GM23248 (cell line): ENCODE measurements at regions not wholly inside any gene's neighbourhood (a gene's known extent, or its start where the extent isn't known, plus 50 kb on each side); places are given as distances from the start of the nearest gene placed in this dataset.

Experiments used
- DNase-seq: peaks from one replicate; pipeline ENCODE4 v3.0.0-alpha.2; 2015
- H2AFZ ChIP-seq: fragments of 200-600 bp; sonication (generic); 2 replicates; pipeline ENCODE4 v1.6.1; 2016; ENCODE audit warnings: antibody characterized with exemption
- H3F3A ChIP-seq: fragments of 200-600 bp; sonication (generic); 2 replicates; pipeline ENCODE4 v1.6.1; 2016; ENCODE audit warnings: mild to moderate bottlenecking, antibody characterized with exemption, mixed run types; ENCODE audit not compliant: insufficient read depth
- H3K27ac ChIP-seq: fragments of 200-600 bp; sonication (generic); 2 replicates; pipeline ENCODE4 v1.5.1; 2016; ENCODE audit warnings: mild to moderate bottlenecking
- H3K27me3 ChIP-seq: fragments of 200-600 bp; sonication (generic); replicated peaks from 2 replicates; pipeline ENCODE4 v1.6.1; 2016; ENCODE audit warnings: mild to moderate bottlenecking; ENCODE audit not compliant: insufficient read depth
- H3K36me3 ChIP-seq: fragments of 200-600 bp; sonication (generic); 2 replicates; pipeline ENCODE4 v1.6.1; 2016; ENCODE audit warnings: low read depth, mild to moderate bottlenecking
- H3K4me1 ChIP-seq: fragments of 200-600 bp; sonication (generic); 2 replicates; pipeline ENCODE4 v1.6.1; 2016; ENCODE audit warnings: mild to moderate bottlenecking; ENCODE audit not compliant: insufficient read depth
- H3K4me2 ChIP-seq: fragments of 200-600 bp; sonication (generic); one replicate; pipeline ENCODE4 v1.6.1; 2016; ENCODE audit warnings: mild to moderate bottlenecking; ENCODE audit not compliant: unreplicated experiment
- H3K4me3 ChIP-seq: fragments of 200-600 bp; sonication (generic); 2 replicates; pipeline ENCODE4 v1.5.1; 2016; ENCODE audit warnings: mild to moderate bottlenecking
- H3K79me2 ChIP-seq: fragments of 200-600 bp; sonication (generic); 2 replicates; pipeline ENCODE4 v1.6.1; 2016; ENCODE audit warnings: mild to moderate bottlenecking; ENCODE audit not compliant: insufficient read depth
- H3K9ac ChIP-seq: fragments of 200-600 bp; sonication (generic); 2 replicates; pipeline ENCODE4 v1.6.1; 2016; ENCODE audit warnings: mild to moderate bottlenecking
- H3K9me2 ChIP-seq: fragments of 200-600 bp; sonication (generic); 2 replicates; pipeline ENCODE4 v1.6.1; 2016; ENCODE audit warnings: mixed run types, mild to moderate bottlenecking, moderate library complexity; ENCODE audit not compliant: insufficient read depth
- H3K9me3 ChIP-seq: fragments of 200-600 bp; sonication (generic); one replicate; pipeline ENCODE4 v1.6.1; 2017; ENCODE audit warnings: low read depth
- H4K20me1 ChIP-seq: fragments of 200-600 bp; sonication (generic); 2 replicates; pipeline ENCODE4 v1.6.0; 2016; ENCODE audit not compliant: insufficient read depth
- EZH2 ChIP-seq: fragments of 200-600 bp; sonication (generic); IDR thresholded peaks from 2 replicates; pipeline ENCODE4 v1.6.1; 2018; ENCODE audit warnings: antibody characterized with exemption, mild to moderate bottlenecking; ENCODE audit not compliant: insufficient read depth, poor library complexity, severe bottlenecking
- EZH2phosphoT487 ChIP-seq: fragments of 200-600 bp; sonication (generic); IDR thresholded peaks from 2 replicates; pipeline ENCODE4 v1.6.1; 2018; ENCODE audit warnings: antibody characterized with exemption, moderate library complexity, mild to moderate bottlenecking, low read depth; ENCODE audit not compliant: insufficient read depth
- WGBS, 2 experiments: methylation state at CpG; one replicate each; pipeline ENCODE4 v1.1.6; 2015 to 2017; ENCODE audit warnings: low lambda C conversion rate in 2 of 2, low coverage in 1 of 2; ENCODE audit errors: missing lambda C conversion rate in 2 of 2; 5-methylcytosine and 5-hydroxymethylcytosine counted together
- in situ Hi-C: fragments of 300-500 bp; cut with MboI; formaldehyde crosslinking; loops from 2 replicates; pipeline ENCODE4 v1.15.0; 2020

DNA sequence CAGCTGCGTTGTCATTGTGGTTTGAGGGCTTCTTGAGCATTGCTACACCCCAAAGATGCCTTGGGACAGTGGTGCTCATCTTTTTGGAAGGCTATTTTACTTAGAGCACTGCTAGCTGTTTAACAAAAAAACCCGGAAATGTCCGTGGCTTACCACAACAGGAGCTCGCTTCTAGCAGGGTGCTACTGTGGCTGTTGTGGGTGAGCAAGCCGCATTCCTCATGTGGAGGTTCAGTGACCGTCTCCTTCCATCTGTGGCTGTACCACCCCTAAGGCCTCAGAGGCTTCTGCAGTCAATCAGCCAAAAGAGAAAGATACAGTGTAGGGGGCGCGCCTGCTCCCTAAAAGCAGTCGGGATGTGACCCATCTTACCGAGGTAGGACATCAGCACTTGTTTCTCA is 1004.2 kb downstream of the UQCRFS1 start:
- Histone ChIP-seq H3K4me2 (no peak overlapping the region), H3K27me3 (no peaks in the 10 kb centered on the region), H4K20me1 (no peaks in the 10 kb centered on the region), H3K4me3 (no peak overlapping the region), H3K4me1 (no peaks in the 10 kb centered on the region), H3K36me3 (no peaks in the 10 kb centered on the region), H3K9ac (no peak overlapping the region), H3K27ac (no peak overlapping the region), H3K9me2 (no peaks in the 10 kb centered on the region), H2AFZ (no peak overlapping the region), H3F3A (no peaks in the 10 kb centered on the region), H3K79me2 (no peaks in the 10 kb centered on the region), H3K9me3 (no peaks in the 10 kb centered on the region)
- 38 to 39% methylated on average over 10 of the region's 10 CpGs for WGBS, 2 experiments
- in situ Hi-C loops = no loop called here
- no peak for TF ChIP-seq EZH2
- TF ChIP-seq EZH2phosphoT487 = no peak
- DNase-seq = no peak

DNA sequence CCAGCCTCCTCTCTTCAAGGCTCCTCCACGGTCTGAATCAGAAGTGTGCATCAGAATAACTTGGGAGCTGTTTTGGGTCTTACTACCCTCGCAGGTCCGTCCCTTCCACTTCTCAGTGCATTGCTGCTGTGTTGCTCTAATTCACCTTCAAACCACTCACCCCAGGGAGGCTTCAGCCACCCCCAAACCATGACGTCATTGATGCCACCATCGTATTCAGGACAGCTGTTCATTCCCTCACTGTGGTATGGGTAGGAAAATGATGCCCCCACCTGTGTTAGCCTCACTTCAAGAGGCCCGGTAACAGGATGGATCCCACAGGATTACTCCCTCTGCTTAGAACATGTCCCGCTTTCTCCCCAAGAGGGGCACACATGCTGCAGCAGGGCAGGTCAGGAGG is 1005.7 kb downstream of the UQCRFS1 start:
- Histone ChIP-seq H2AFZ (no peak overlapping the region), H3K4me3 (no peak overlapping the region), H3K4me2 (no peak overlapping the region), H3F3A (no peaks in the 10 kb centered on the region), H3K9me2 (no peaks in the 10 kb centered on the region), H3K79me2 (no peaks in the 10 kb centered on the region), H3K4me1 (no peaks in the 10 kb centered on the region), H3K27me3 (no peaks in the 10 kb centered on the region), H4K20me1 (no peaks in the 10 kb centered on the region), H3K9ac (no peak overlapping the region), H3K27ac (no peak overlapping the region), H3K9me3 (no peaks in the 10 kb centered on the region), H3K36me3 (no peaks in the 10 kb centered on the region)
- WGBS, 2 experiments = 20 to 23% methylated on average over 7 of the region's 7 CpGs
- DNase-seq = no peak
- in situ Hi-C loops = no loop called here
- TF ChIP-seq EZH2 = no peak
- TF ChIP-seq EZH2phosphoT487 = no peak

DNA sequence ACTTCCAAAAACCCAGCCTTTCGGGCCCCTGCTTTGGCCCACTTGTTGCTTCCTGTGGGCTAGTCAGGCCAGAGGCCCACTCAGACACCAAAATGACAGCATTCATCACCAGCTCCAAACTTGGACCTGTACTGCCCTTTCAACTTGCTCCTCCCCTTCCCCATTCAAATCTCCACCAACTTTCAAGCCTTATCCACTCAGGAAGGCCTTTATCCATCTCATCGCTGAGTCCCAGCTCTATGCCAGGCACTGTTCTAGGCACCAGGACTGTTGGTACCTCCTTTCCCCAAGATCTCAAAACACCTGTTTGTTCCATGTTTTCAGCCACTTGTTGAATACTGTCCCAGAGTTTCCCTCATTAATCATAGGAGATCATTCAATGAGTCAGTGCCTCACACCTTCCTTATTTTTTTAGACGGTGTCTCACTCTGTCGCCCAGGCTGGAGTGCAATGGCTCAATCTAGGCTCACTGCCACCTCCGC is 1011.4 kb downstream of the UQCRFS1 start:
- DNase-seq = no peak
- H3K4me3 ChIP-seq = no peak overlapping the region
- H2AFZ ChIP-seq = no peak overlapping the region
- no peaks in the 10 kb centered on the region for H3F3A ChIP-seq
- H4K20me1 ChIP-seq = no peaks in the 10 kb centered on the region
- 35% methylated on average over 5 of the region's 5 CpGs for WGBS, 2 experiments
- H3K9ac ChIP-seq = no peak overlapping the region
- no peaks in the 10 kb centered on the region for H3K79me2 ChIP-seq
- no peaks in the 10 kb centered on the region for H3K36me3 ChIP-seq
- no peaks in the 10 kb centered on the region for H3K9me3 ChIP-seq
- in situ Hi-C loops = no loop called here
- no peaks in the 10 kb centered on the region for H3K4me1 ChIP-seq
- no peak for TF ChIP-seq EZH2phosphoT487
- TF ChIP-seq EZH2 = no peak
- no peak overlapping the region for H3K4me2 ChIP-seq
- H3K27me3 ChIP-seq = no peaks in the 10 kb centered on the region
- H3K27ac ChIP-seq = no peak overlapping the region
- H3K9me2 ChIP-seq = no peaks in the 10 kb centered on the region

DNA sequence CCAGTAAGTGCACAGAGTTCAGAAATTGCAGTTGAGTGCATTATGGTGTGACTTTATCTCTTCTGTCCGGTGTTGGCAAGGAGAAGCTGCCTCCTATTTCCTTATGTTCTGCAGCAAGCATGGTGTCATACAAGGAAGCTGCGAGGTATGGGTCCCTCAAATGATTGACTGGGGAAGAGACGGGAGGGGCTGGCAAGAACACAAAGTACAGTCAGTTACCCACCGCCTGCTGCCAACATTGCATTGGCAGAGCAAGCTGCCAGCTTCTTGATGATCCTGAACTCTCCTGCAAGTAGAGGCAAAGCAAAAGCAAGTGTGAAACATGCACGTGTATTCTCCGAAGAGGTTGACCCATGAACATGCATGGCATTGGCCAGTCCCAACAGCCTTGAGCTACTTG is 1013.6 kb downstream of the UQCRFS1 start:
- Histone ChIP-seq H4K20me1 (no peaks in the 10 kb centered on the region), H3K9me2 (no peaks in the 10 kb centered on the region), H3K4me2 (no peak overlapping the region), H3K36me3 (no peaks in the 10 kb centered on the region), H3K9me3 (no peaks in the 10 kb centered on the region), H3K27ac (no peak overlapping the region), H2AFZ (no peak overlapping the region), H3K4me3 (no peak overlapping the region), H3K4me1 (no peaks in the 10 kb centered on the region), H3K9ac (no peak overlapping the region), H3K79me2 (no peaks in the 10 kb centered on the region), H3F3A (no peaks in the 10 kb centered on the region), H3K27me3 (no peaks in the 10 kb centered on the region)
- WGBS, 2 experiments = 34 to 41% methylated on average over 6 of the region's 6 CpGs
- in situ Hi-C loops = no loop called here
- DNase-seq = no peak
- TF ChIP-seq EZH2phosphoT487 (no peak), EZH2 (no peak)

DNA sequence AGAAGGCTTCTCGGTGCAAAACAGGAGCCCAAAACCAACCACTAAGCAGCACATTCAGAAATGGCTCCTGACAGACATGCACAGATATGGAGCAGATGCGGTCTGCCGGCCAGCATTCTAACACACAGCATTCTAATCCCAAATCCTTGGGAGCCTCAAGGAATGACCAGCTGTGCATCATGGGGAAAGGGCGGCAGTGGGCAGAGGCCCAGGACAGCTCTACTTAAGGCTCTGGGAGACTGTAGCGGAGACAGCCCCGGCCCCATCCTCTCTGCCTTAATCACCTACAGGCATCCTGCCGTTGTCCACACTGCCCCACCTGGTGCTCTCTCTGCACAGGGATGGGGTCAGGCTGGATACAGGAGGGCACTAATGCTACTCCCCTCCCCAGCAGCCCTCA is 1016.0 kb downstream of the UQCRFS1 start:
- Histone ChIP-seq H3K27me3 (no peaks in the 10 kb centered on the region), H3K9me2 (no peaks in the 10 kb centered on the region), H3F3A (no peaks in the 10 kb centered on the region), H3K36me3 (no peaks in the 10 kb centered on the region), H3K4me1 (no peaks in the 10 kb centered on the region), H3K27ac (no peak overlapping the region), H3K79me2 (no peaks in the 10 kb centered on the region), H2AFZ (no peak overlapping the region), H4K20me1 (no peaks in the 10 kb centered on the region), H3K9me3 (no peaks in the 10 kb centered on the region), H3K4me3 (no peak overlapping the region), H3K9ac (no peak overlapping the region), H3K4me2 (no peak overlapping the region)
- in situ Hi-C loops = no loop called here
- no peak for DNase-seq
- TF ChIP-seq EZH2 = no peak
- WGBS, 2 experiments = 29 to 32% methylated on average over 7 of the region's 7 CpGs
